ENCODE measurements at regions not wholly inside any gene's neighbourhood (a gene's known extent, or its start where the extent isn't known, plus 50 kb on each side); places are given as distances from the start of the nearest gene placed in this dataset.

- TF ChIP-seq CTCF (conservative IDR thresholded peaks at IDR 0.05): no peak
- Mint-ChIP-seq H3K36me3 (ENCODE audit: insufficient read depth in 1 of 3, low read depth in 3 of 3) (peaks cover 13 to 35% (median 18%) of the 10 kb centered on the region in 3 experiments), H3K9me3 (peaks cover 55 to 61% of the 10 kb centered on the region in 2 experiments), H3K27me3 (ENCODE audit: low read depth) (no peaks in the 10 kb centered on the region; the same call in 1 of the 2 replicates), H3K4me3 (no peak overlapping the region), H3K27ac (no peak overlapping the region), H3K4me1 (no peaks in the 10 kb centered on the region)
- no peak overlapping the region for H3K9ac ChIP-seq (ENCODE audit: extremely low read depth, insufficient read length, low read length)
- no peak overlapping the region for H3K4ac ChIP-seq (ENCODE audit: low read depth, low read length)
- H3T11ph ChIP-seq (ENCODE audit: low read length): no peak overlapping the region
- no peak overlapping the region for H3K4me2 ChIP-seq (ENCODE audit: insufficient read depth, insufficient read length, low read length)
- H3K14ac ChIP-seq (ENCODE audit: insufficient read depth, low read length): no peak overlapping the region
- no peaks in the 10 kb centered on the region for H4K20me1 ChIP-seq (ENCODE audit: control insufficient read depth, insufficient read depth, insufficient read length)
- H2BK20ac ChIP-seq (ENCODE audit: low read depth, low read length, poor library complexity, severe bottlenecking): no peak overlapping the region
- H3K23me2 ChIP-seq (ENCODE audit: insufficient read length, low read depth, low read length, poor library complexity, severe bottlenecking): no peaks in the 10 kb centered on the region
- no peak overlapping the region for H3K56ac ChIP-seq (ENCODE audit: insufficient read length, low read depth, low read length)
- H3K23ac ChIP-seq (ENCODE audit: insufficient read length, low read depth, low read length): no peak overlapping the region
- WGBS (ENCODE audit: extremely low coverage, insufficient read length, low lambda C conversion rate): no CpG with 5 or more reads among the region's 2 CpGs
- no peak overlapping the region for H4K91ac ChIP-seq (ENCODE audit: insufficient read length, low read depth, low read length)
- H3K4me1 ChIP-seq (ENCODE audit: insufficient read depth, low read length): no peaks in the 10 kb centered on the region
- H2AK5ac ChIP-seq (ENCODE audit: insufficient read length, low read length): no peak overlapping the region
- H2BK5ac ChIP-seq (ENCODE audit: insufficient read length, low read length): no peak overlapping the region
- no peaks in the 10 kb centered on the region for H3K9me3 ChIP-seq (ENCODE audit: control insufficient read depth, low read depth, low read length)
- no peaks in the 10 kb centered on the region for H3K27me3 ChIP-seq (ENCODE audit: insufficient read depth, low read length)
- H2AFZ ChIP-seq (ENCODE audit: low read length): no peak overlapping the region
- DNase-seq: no peak
- no peak overlapping the region for H4K8ac ChIP-seq (replicated peaks; ENCODE audit: insufficient read length, low read depth, low read length)
- no peak overlapping the region for H3K27ac ChIP-seq (ENCODE audit: insufficient read length, low read depth, low read length)
- H2BK12ac ChIP-seq (ENCODE audit: insufficient read length, low read depth, low read length): no peak overlapping the region
- H3K79me2 ChIP-seq (ENCODE audit: insufficient read depth, low read length): no peaks in the 10 kb centered on the region
- no peak overlapping the region for H2BK120ac ChIP-seq (ENCODE audit: low read depth, low read length, poor library complexity, severe bottlenecking)
- no peak overlapping the region for H2BK15ac ChIP-seq (ENCODE audit: low read depth, low read length)
- H4K5ac ChIP-seq (ENCODE audit: insufficient read length, low read depth, low read length): no peak overlapping the region
- H3K18ac ChIP-seq (ENCODE audit: insufficient read length, low read depth, low read length): no peak overlapping the region
- H3K79me1 ChIP-seq (ENCODE audit: insufficient read depth, low read depth, low read length, poor library complexity, severe bottlenecking): no peaks in the 10 kb centered on the region
Observed at GRCh38 chr2:212864186-212864585, 287.2 kb downstream of the IKZF2 start.
